Keratinocyte (primary cell): ENCODE measurements at regions not wholly inside any gene's neighbourhood (a gene's known extent, or its start where the extent isn't known, plus 50 kb on each side); places are given as distances from the start of the nearest gene placed in this dataset.
"Not testable (repeated sequence)": the region's sequence is repeated elsewhere in the genome, so short reads cannot be mapped to it uniquely, and the experiment has no call there.

Experiments
- CTCF ChIP-seq, 3 experiments: IDR thresholded peaks in 1 of 3; conservative IDR thresholded peaks in 1 of 3; optimal IDR thresholded peaks in 1 of 3; 2 replicates in 2 of 3; 3 replicates in 1 of 3; pipeline versions ENCODE3 to v1.5.1; 2011; ENCODE audit warnings: low read length in 3 of 3, mild to moderate bottlenecking in 3 of 3, moderate library complexity in 2 of 3, control low read depth in 1 of 3, inconsistent platforms in 1 of 3; ENCODE audit not compliant: insufficient read depth in 2 of 3; ENCODE audit errors: extremely low read depth in 1 of 3
- EZH2 ChIP-seq: IDR thresholded peaks from one replicate; pipeline ENCODE4 v1.6.1; 2012; ENCODE audit warnings: inconsistent platforms, mild to moderate bottlenecking, low read length, moderate library complexity

- not testable (repeated sequence) for TF ChIP-seq EZH2; CTCF (optimal IDR thresholded peaks at IDR 0.05 in 1 of 3, IDR thresholded peaks at IDR 0.05 in 1 of 3, conservative IDR thresholded peaks at IDR 0.05 in 1 of 3; ENCODE audit: extremely low read depth in 1 of 3, insufficient read depth in 2 of 3, low read length in 3 of 3)
These were observed 257.7 kb upstream of the MEIS1 start for GRCh38 chr2:66177128-66177796.
